PC-3 (cell line): ENCODE measurements at regions not wholly inside any gene's neighbourhood (a gene's known extent, or its start where the extent isn't known, plus 50 kb on each side); places are given as distances from the start of the nearest gene placed in this dataset.

Source experiments
- ATAC-seq: fragments of 200-7000 bp; cut with Tn5 transposase; 2 replicates; pipeline ENCODE4 v1.9.1; 2020; ENCODE audit warnings: mild to moderate bottlenecking, moderate library complexity
- BruUV-seq: library from RNA; stranded (reverse); fragments of 400-500 nt; replicated peaks from 2 replicates; lab custom pipeline; 2021; lab: Mats Ljungman, UMichigan
- CTCF ChIA-PET: fragments of 300-600 bp; sonication (Branson Sonifier 250); formaldehyde crosslinking; loops from one replicate; lab custom pipeline; 2022; ENCODE audit warnings: antibody characterized with exemption; lab: Charles Lee
- POLR2A ChIA-PET: fragments of 300-600 bp; sonication (Branson Sonifier 250); formaldehyde crosslinking; loops from one replicate; lab custom pipeline; 2022; ENCODE audit warnings: antibody characterized with exemption; ENCODE audit not compliant: unreplicated experiment; lab: Charles Lee
- DNase-seq: peaks from one replicate; pipeline ENCODE4 v3.0.0-alpha.2; 2015
- H2AFZ ChIP-seq: fragments of 300-600 bp; sonication (generic); 2 replicates; pipeline ENCODE4 v1.6.0; 2016; ENCODE audit warnings: antibody characterized with exemption, low read length
- H3F3A ChIP-seq: fragments of 300-600 bp; sonication (generic); one replicate; pipeline ENCODE4 v1.6.0; 2017; ENCODE audit warnings: antibody characterized with exemption, low read length, control low read depth, mild to moderate bottlenecking; ENCODE audit not compliant: unreplicated experiment
- H3K27ac ChIP-seq: fragments of 300-600 bp; sonication (generic); 2 replicates; pipeline ENCODE4 v1.5.1; 2016; ENCODE audit warnings: mild to moderate bottlenecking, low read length
- H3K27me3 ChIP-seq: fragments of 300-600 bp; sonication (generic); 2 replicates; pipeline ENCODE4 v1.6.1; 2016; ENCODE audit warnings: low read length, mixed read lengths
- H3K36me3 ChIP-seq: fragments of 300-600 bp; sonication (generic); 2 replicates; pipeline ENCODE4 v1.6.1; 2016; ENCODE audit warnings: low read depth, mixed run types, low read length, mixed read lengths
- H3K4me1 ChIP-seq: fragments of 300-600 bp; sonication (generic); 2 replicates; pipeline ENCODE4 v1.5.1; 2016; ENCODE audit warnings: low read length; ENCODE audit not compliant: insufficient read depth
- H3K4me2 ChIP-seq: fragments of 300-600 bp; sonication (generic); 2 replicates; pipeline ENCODE4 v1.6.0; 2016; ENCODE audit warnings: low read length
- H3K4me3 ChIP-seq: fragments of 300-600 bp; sonication (generic); 2 replicates; pipeline ENCODE4 v1.5.1; 2016; ENCODE audit warnings: mild to moderate bottlenecking, low read length, mixed read lengths
- H3K79me2 ChIP-seq: fragments of 300-600 bp; sonication (generic); 2 replicates; pipeline ENCODE4 v1.6.1; 2017; ENCODE audit warnings: low read length, mixed read lengths
- H3K9ac ChIP-seq: fragments of 300-600 bp; sonication (generic); 2 replicates; pipeline ENCODE4 v1.6.0; 2016; ENCODE audit warnings: mild to moderate bottlenecking, low read length
- H3K9me2 ChIP-seq: fragments of 300-600 bp; sonication (generic); replicated peaks from 2 replicates; pipeline ENCODE4 v1.6.1; 2016; ENCODE audit warnings: mixed run types, low read length, mixed read lengths
- H3K9me3 ChIP-seq: fragments of 300-600 bp; sonication (generic); 2 replicates; pipeline ENCODE4 v1.6.1; 2016; ENCODE audit warnings: low read length, mixed read lengths
- H4K20me1 ChIP-seq: fragments of 300-600 bp; sonication (generic); 2 replicates; pipeline ENCODE4 v1.6.1; 2016; ENCODE audit warnings: low read length, mixed read lengths
- CTCF ChIP-seq: fragments of 300-600 bp; sonication (generic); conservative IDR thresholded peaks from 2 replicates; pipeline ENCODE4 v1.5.1; 2017; ENCODE audit warnings: antibody characterized with exemption, low read depth, mild to moderate bottlenecking, low read length
- EZH2 ChIP-seq: fragments of 300-600 bp; sonication (generic); IDR thresholded peaks from one replicate; pipeline ENCODE4 v1.6.1; 2017; ENCODE audit warnings: antibody characterized with exemption, mild to moderate bottlenecking, low read length; ENCODE audit not compliant: unreplicated experiment
- EZH2phosphoT487 ChIP-seq: fragments of 300-600 bp; sonication (generic); IDR thresholded peaks from 2 replicates; pipeline ENCODE4 v1.6.1; 2018; ENCODE audit warnings: mild to moderate bottlenecking, antibody characterized with exemption, low read length, borderline replicate concordance
- intact Hi-C: fragments of 100-400 bp; cut with micrococcal nuclease; formaldehyde crosslinking; loops from 2 replicates; pipeline ENCODE4 v1.9.0; 2023

DNA sequence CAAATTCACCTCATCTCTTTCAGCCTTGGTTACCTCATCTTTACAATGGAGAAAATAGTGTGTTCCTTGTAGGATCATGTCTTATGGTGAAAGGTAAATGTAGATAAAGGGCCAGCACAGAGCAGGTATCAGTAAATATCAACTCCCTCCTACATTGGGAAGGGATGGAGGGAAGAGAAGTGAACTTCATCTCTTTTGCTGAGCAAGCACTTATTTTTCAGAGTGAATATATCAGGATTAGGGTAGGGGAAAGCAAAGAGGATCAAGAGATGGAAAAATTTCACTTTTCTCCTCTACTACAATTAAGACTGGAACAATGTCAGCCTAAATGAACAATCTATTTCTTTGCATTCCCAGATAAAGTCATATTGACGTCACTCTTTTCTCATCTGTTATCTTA, 193.8 kb upstream of the JUN start:
- intact Hi-C loops = no loop called here
- no peaks in the 10 kb centered on the region for H3F3A ChIP-seq
- ChIA-PET POLR2A (no interaction called here), CTCF (no interaction called here)
- no peaks in the 10 kb centered on the region for H3K27me3 ChIP-seq
- H3K27ac ChIP-seq = no peak overlapping the region
- DNase-seq = no peak
- no peak overlapping the region for H2AFZ ChIP-seq
- H3K9ac ChIP-seq = no peak overlapping the region
- no peaks in the 10 kb centered on the region for H3K4me1 ChIP-seq
- TF ChIP-seq EZH2 (no peak), CTCF (no peak), EZH2phosphoT487 (no peak)
- no peak overlapping the region for H3K4me3 ChIP-seq
- no peak overlapping the region for H3K4me2 ChIP-seq
- no TSS peak for BruUV-seq
- no peaks in the 10 kb centered on the region for H3K36me3 ChIP-seq
- no peaks in the 10 kb centered on the region for H3K9me2 ChIP-seq
- H3K9me3 ChIP-seq = no peaks in the 10 kb centered on the region
- no peak for ATAC-seq
- H4K20me1 ChIP-seq = no peaks in the 10 kb centered on the region
- no peaks in the 10 kb centered on the region for H3K79me2 ChIP-seq

GRCh38 chr1:58978096-58978495, 194.2 kb upstream of the JUN start:
- H3K79me2 ChIP-seq = no peaks in the 10 kb centered on the region
- DNase-seq = no peak
- H4K20me1 ChIP-seq = no peaks in the 10 kb centered on the region
- H3K27ac ChIP-seq = no peak overlapping the region
- no peaks in the 10 kb centered on the region for H3K4me1 ChIP-seq
- TF ChIP-seq EZH2 (no peak), EZH2phosphoT487 (no peak), CTCF (no peak)
- no TSS peak for BruUV-seq
- no peak overlapping the region for H3K9ac ChIP-seq
- no peak overlapping the region for H2AFZ ChIP-seq
- H3K27me3 ChIP-seq = no peaks in the 10 kb centered on the region
- no peak overlapping the region for H3K4me3 ChIP-seq
- no peak overlapping the region for H3K4me2 ChIP-seq
- intact Hi-C loops = no loop called here
- CTCF ChIA-PET = no interaction called here
- H3K36me3 ChIP-seq = no peaks in the 10 kb centered on the region
- no peak for ATAC-seq
- H3K9me2 ChIP-seq = no peaks in the 10 kb centered on the region
- H3K9me3 ChIP-seq = no peaks in the 10 kb centered on the region
- no peaks in the 10 kb centered on the region for H3F3A ChIP-seq
- POLR2A ChIA-PET = no interaction called here

- Histone ChIP-seq H3K27me3 (no peaks in the 10 kb centered on the region), H3K4me3 (no peak overlapping the region), H3K27ac (no peak overlapping the region), H2AFZ (no peak overlapping the region), H3K9ac (no peak overlapping the region), H3F3A (no peaks in the 10 kb centered on the region), H3K4me2 (no peak overlapping the region), H3K9me2 (no peaks in the 10 kb centered on the region), H3K9me3 (no peaks in the 10 kb centered on the region), H3K79me2 (no peaks in the 10 kb centered on the region), H4K20me1 (no peaks in the 10 kb centered on the region), H3K36me3 (no peaks in the 10 kb centered on the region), H3K4me1 (no peaks in the 10 kb centered on the region)
- TF ChIP-seq CTCF = no peak
- no peak for TF ChIP-seq EZH2
- no peak for TF ChIP-seq EZH2phosphoT487
- ChIA-PET POLR2A (no interaction called here), CTCF (no interaction called here)
- DNase-seq (no peak), ATAC-seq (no peak)
- intact Hi-C loops = no loop called here
- no TSS peak for BruUV-seq
Observed at GRCh38 chr1:58979086-58979485, 195.2 kb upstream of the JUN start.
